GM12864 (cell line): ENCODE measurements at regions not wholly inside any gene's neighbourhood (a gene's known extent, or its start where the extent isn't known, plus 50 kb on each side); places are given as distances from the start of the nearest gene placed in this dataset.

ENCODE experiments used
- DNase-seq: peaks from one replicate; pipeline ENCODE4 v3.0.0-alpha.2; 2011; ENCODE audit warnings: low read depth
- H3K4me3 ChIP-seq: 2 replicates; pipeline ENCODE4 v1.5.1; 2011; ENCODE audit warnings: mild to moderate bottlenecking, low read depth, low read length, control low read depth
- TF ChIP-seq, protein P1 (sequence below): IDR thresholded peaks from 2 replicates; pipeline ENCODE4 v1.5.1; 2011; ENCODE audit warnings: low read depth, mild to moderate bottlenecking, moderate library complexity, low read length, control low read depth, inconsistent platforms; ENCODE audit errors: missing control alignments

DNA sequence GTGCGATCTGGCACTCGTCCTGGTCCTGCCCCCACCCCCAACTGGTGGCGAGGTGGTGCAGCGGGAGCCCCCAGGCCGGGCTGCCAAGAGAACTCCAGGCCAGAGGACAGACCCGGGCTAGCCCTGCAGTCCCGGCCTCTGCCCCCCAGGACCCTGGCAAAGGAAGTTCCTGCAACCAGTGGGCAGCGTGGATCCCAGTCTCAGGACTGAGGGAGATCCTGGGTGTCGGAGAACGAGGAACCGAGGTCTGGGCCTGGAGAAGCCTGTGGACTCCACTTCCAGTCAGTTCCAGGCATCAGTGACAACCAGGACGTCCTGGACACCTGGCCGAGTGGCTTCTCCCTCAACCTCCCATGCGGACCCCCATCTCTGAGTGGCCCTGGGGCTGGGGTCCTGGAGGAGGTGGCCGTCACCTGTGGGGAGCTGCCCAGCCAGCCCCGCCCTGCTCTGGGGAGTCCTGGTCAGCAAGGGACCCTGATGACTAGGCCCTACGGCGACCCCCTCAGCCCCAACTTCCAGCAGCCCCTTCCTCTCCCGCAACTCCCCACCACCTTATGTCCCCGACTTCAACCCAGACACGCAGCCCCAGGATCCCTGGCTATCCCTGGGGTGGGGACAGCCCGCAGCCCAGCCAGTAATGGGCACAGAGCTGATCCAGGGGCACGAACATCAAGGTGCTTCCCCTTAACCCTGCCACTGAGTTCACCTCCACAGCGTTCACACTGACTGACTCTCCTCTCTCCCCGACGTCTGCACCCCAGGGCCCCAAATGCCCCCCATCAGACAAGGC is 53.7 kb upstream of the NKX1-1 start:
- DNase-seq = no peak
- no peak overlapping the region for H3K4me3 ChIP-seq
- TF ChIP-seq, protein P1, sequence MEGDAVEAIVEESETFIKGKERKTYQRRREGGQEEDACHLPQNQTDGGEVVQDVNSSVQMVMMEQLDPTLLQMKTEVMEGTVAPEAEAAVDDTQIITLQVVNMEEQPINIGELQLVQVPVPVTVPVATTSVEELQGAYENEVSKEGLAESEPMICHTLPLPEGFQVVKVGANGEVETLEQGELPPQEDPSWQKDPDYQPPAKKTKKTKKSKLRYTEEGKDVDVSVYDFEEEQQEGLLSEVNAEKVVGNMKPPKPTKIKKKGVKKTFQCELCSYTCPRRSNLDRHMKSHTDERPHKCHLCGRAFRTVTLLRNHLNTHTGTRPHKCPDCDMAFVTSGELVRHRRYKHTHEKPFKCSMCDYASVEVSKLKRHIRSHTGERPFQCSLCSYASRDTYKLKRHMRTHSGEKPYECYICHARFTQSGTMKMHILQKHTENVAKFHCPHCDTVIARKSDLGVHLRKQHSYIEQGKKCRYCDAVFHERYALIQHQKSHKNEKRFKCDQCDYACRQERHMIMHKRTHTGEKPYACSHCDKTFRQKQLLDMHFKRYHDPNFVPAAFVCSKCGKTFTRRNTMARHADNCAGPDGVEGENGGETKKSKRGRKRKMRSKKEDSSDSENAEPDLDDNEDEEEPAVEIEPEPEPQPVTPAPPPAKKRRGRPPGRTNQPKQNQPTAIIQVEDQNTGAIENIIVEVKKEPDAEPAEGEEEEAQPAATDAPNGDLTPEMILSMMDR = no peak

DNA sequence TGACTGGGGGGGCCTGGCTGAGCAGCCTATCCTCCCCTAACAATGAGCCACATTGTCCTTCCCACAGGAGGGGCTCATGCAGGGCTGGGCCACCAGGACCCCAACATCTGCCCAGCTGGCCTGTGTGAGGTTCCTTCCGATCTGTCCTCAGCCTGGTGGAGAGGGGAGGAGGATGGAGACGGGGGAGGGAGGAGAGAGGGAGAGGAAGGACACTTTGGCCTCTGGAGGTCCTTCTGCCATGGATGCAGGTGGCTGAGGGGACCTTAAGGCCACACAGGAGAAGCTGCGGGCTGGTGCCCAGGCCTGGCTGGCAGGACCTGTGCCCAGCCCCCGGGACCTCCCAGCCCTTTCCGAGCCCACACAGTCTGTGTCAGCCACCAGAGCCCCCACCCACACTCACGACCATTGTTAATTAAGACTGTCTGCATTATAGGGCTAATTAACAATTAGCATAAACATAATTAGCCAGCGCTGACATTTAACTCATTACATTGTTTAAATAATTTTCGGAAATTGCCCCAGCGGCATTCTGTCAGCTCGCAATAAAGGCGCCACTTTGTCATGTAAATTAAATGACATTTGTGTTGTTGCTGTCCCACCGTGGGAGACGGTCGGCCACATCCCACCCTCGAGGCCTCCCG is 53.0 kb upstream of the NKX1-1 start:
- DNase-seq = no peak
- TF ChIP-seq, protein P1 = no peak
- H3K4me3 ChIP-seq = no peak overlapping the region

DNA sequence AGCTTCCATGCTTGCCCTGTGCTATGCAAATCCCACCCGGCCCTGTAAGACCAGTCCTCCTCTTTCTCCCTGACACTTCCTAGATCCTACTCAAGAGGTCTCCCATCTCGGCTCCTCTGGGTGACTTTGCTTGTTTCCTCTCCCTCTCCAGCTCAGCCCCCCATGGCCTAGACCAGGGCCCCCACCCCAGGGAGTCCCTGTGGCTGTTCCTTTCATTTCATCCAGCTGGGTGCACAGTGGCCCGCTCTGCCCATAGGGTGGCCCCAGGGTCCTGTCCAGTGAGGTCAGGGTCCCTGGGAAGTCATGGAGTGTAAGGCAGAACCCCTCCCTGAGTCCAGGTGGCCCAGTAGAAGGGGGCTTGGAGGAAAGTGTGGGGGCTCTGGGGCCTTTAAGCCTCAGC is 52.3 kb upstream of the NKX1-1 start:
- H3K4me3 ChIP-seq = no peak overlapping the region
- TF ChIP-seq, protein P1 = no peak
- DNase-seq = no peak
